ENCODE measurements at regions not wholly inside any gene's neighbourhood (a gene's known extent, or its start where the extent isn't known, plus 50 kb on each side); places are given as distances from the start of the nearest gene placed in this dataset.
"Not testable (repeated sequence)": the region's sequence is repeated elsewhere in the genome, so short reads cannot be mapped to it uniquely, and the experiment has no call there.

- no peak for DNase-seq
These were observed 669.2 kb upstream of the ACO1 start for GRCh38 chr9:31715250-31715649.

GRCh38 chr9:31719262-31719661 lies 665.2 kb upstream of the ACO1 start:
- no peak for DNase-seq

GRCh38 chr9:31730398-31730797 lies 654.0 kb upstream of the ACO1 start:
- DNase-seq: no peak

GRCh38 chr9:31733166-31733565 lies 651.3 kb upstream of the ACO1 start:
- no peak for DNase-seq

GRCh38 chr9:31736581-31737179 lies 647.8 kb upstream of the ACO1 start:
- no peak for DNase-seq

GRCh38 chr9:31740705-31741104 lies 643.7 kb upstream of the ACO1 start:
- no peak for DNase-seq

- DNase-seq: no peak
These were observed 639.9 kb upstream of the ACO1 start for GRCh38 chr9:31744589-31744988.

GRCh38 chr9:31745468-31745867 lies 639.0 kb upstream of the ACO1 start:
- DNase-seq: no peak

GRCh38 chr9:31745886-31746285 lies 638.6 kb upstream of the ACO1 start:
- no peak for DNase-seq

- DNase-seq: no peak
These were observed 630.7 kb upstream of the ACO1 start for GRCh38 chr9:31753756-31754155.

- DNase-seq: no peak
These were observed 624.7 kb upstream of the ACO1 start for GRCh38 chr9:31759703-31760102.

- not testable (repeated sequence) for DNase-seq
These were observed 610.4 kb upstream of the ACO1 start for GRCh38 chr9:31774021-31774420.

GRCh38 chr9:31774571-31774970 lies 609.9 kb upstream of the ACO1 start:
- DNase-seq: no peak

GRCh38 chr9:31776471-31776870 lies 608.0 kb upstream of the ACO1 start:
- peak; percentile 95 for DNase-seq

- DNase-seq: no peak
These were observed 601.0 kb upstream of the ACO1 start for GRCh38 chr9:31783491-31783890.

GRCh38 chr9:31790720-31791119 lies 593.7 kb upstream of the ACO1 start:
- DNase-seq: no peak

GRCh38 chr9:31799953-31800609 lies 584.4 kb upstream of the ACO1 start:
- DNase-seq: peak; percentile 52

GRCh38 chr9:31807574-31808256 lies 576.7 kb upstream of the ACO1 start:
- DNase-seq: no peak

GRCh38 chr9:31808766-31809165 lies 575.7 kb upstream of the ACO1 start:
- DNase-seq: no peak

GRCh38 chr9:31820426-31820825 lies 564.0 kb upstream of the ACO1 start:
- DNase-seq: no peak

- DNase-seq: no peak
These were observed 562.9 kb upstream of the ACO1 start for GRCh38 chr9:31821583-31821982.

GRCh38 chr9:31823365-31823764 lies 561.1 kb upstream of the ACO1 start:
- no peak for DNase-seq

- DNase-seq: no peak
These were observed 559.6 kb upstream of the ACO1 start for GRCh38 chr9:31824860-31825259.

- no peak for DNase-seq
These were observed 547.2 kb upstream of the ACO1 start for GRCh38 chr9:31837211-31837610.

- no peak for DNase-seq
These were observed 545.2 kb upstream of the ACO1 start for GRCh38 chr9:31839273-31839672.
